GM23338 (cell line): ENCODE measurements at regions not wholly inside any gene's neighbourhood (a gene's known extent, or its start where the extent isn't known, plus 50 kb on each side); places are given as distances from the start of the nearest gene placed in this dataset.

Source experiments
- ATAC-seq: fragments of 200-7000 bp; cut with Tn5 transposase; 3 replicates; pipeline ENCODE4 v1.9.1; 2020
- DNase-seq: peaks from one replicate; pipeline ENCODE4 v3.0.0-alpha.2; 2015; ENCODE audit warnings: low spot score
- H2AFZ ChIP-seq: fragments of 200-600 bp; sonication (generic); 2 replicates; pipeline ENCODE4 v1.8.0; 2016; ENCODE audit warnings: antibody characterized with exemption, mild to moderate bottlenecking, moderate library complexity
- H3F3A ChIP-seq: fragments of 200-600 bp; sonication (generic); replicated peaks from 2 replicates; pipeline ENCODE4 v1.8.0; 2017; ENCODE audit warnings: antibody characterized with exemption, mixed run types, low read depth
- H3K27ac ChIP-seq: fragments of 200-600 bp; sonication (generic); 2 replicates; pipeline ENCODE4 v1.6.1; 2016; ENCODE audit warnings: low read depth
- H3K27me3 ChIP-seq: fragments of 200-600 bp; sonication (generic); 2 replicates; pipeline ENCODE4 v1.8.0; 2016; ENCODE audit warnings: mild to moderate bottlenecking, mixed run types, moderate library complexity; ENCODE audit not compliant: insufficient read depth
- H3K36me3 ChIP-seq: fragments of 200-600 bp; sonication (generic); 2 replicates; pipeline ENCODE4 v1.8.0; 2016; ENCODE audit warnings: mild to moderate bottlenecking; ENCODE audit not compliant: insufficient read depth
- H3K4me1 ChIP-seq: fragments of 200-600 bp; sonication (generic); 2 replicates; pipeline ENCODE4 v1.8.0; 2016; ENCODE audit warnings: mild to moderate bottlenecking, moderate library complexity; ENCODE audit not compliant: insufficient read depth
- H3K4me2 ChIP-seq: fragments of 200-600 bp; sonication (generic); 2 replicates; pipeline ENCODE4 v1.7.1; 2017; ENCODE audit warnings: mixed run types
- H3K4me3 ChIP-seq: fragments of 200-600 bp; sonication (generic); 2 replicates; pipeline ENCODE4 v1.6.1; 2016; ENCODE audit warnings: mixed run types
- H3K79me2 ChIP-seq: fragments of 200-600 bp; sonication (generic); replicated peaks from 2 replicates; pipeline ENCODE4 v1.8.0; 2017; ENCODE audit warnings: mild to moderate bottlenecking; ENCODE audit not compliant: insufficient read depth
- H3K9me2 ChIP-seq: fragments of 200-600 bp; sonication (generic); 2 replicates; pipeline ENCODE4 v1.8.0; 2017; ENCODE audit not compliant: insufficient read depth
- H4K20me1 ChIP-seq: fragments of 200-600 bp; sonication (generic); replicated peaks from 2 replicates; pipeline ENCODE4 v1.8.0; 2017; ENCODE audit warnings: mild to moderate bottlenecking; ENCODE audit not compliant: insufficient read depth
- H3K27ac Mint-ChIP-seq: 2 replicates; pipeline ENCODE4 v1.8.0; 2020; ENCODE audit warnings: inconsistent platforms, mild to moderate bottlenecking, moderate library complexity, mixed read lengths
- H3K27me3 Mint-ChIP-seq: 3 replicates; pipeline ENCODE4 v1.8.0; 2022; ENCODE audit warnings: low read depth, mild to moderate bottlenecking, moderate library complexity, mixed read lengths, inconsistent platforms; ENCODE audit not compliant: insufficient read depth, poor library complexity
- H3K36me3 Mint-ChIP-seq: 3 replicates; pipeline ENCODE4 v1.8.0; 2021; ENCODE audit warnings: low read depth, mild to moderate bottlenecking, inconsistent platforms, moderate library complexity, mixed read lengths
- H3K4me1 Mint-ChIP-seq: 3 replicates; pipeline ENCODE4 v1.8.0; 2020; ENCODE audit warnings: mild to moderate bottlenecking, inconsistent platforms, mixed read lengths
- H3K4me3 Mint-ChIP-seq: 3 replicates; pipeline ENCODE4 v1.8.0; 2021; ENCODE audit warnings: moderate library complexity, mild to moderate bottlenecking, inconsistent platforms, mixed read lengths
- H3K9me3 Mint-ChIP-seq: 3 replicates; pipeline ENCODE4 v1.8.0; 2020; ENCODE audit warnings: moderate library complexity, mild to moderate bottlenecking, inconsistent platforms, mixed read lengths
- CREB1 ChIP-seq: fragments of 250-450 bp; sonication (Bioruptor Pico); IDR thresholded peaks from 2 replicates; pipeline ENCODE4 v1.5.0; 2020; ENCODE audit warnings: low read depth, mild to moderate bottlenecking, moderate library complexity
- EZH2 ChIP-seq: fragments of 200-600 bp; sonication (generic); IDR thresholded peaks from one replicate; pipeline ENCODE4 v1.8.0; 2017; ENCODE audit warnings: antibody characterized with exemption, mild to moderate bottlenecking, low read depth; ENCODE audit not compliant: unreplicated experiment
- EZH2phosphoT487 ChIP-seq: fragments of 200-600 bp; sonication (generic); IDR thresholded peaks from one replicate; pipeline ENCODE4 v1.8.1; 2018; ENCODE audit warnings: antibody characterized with exemption; ENCODE audit not compliant: unreplicated experiment
- JUNB ChIP-seq: IDR thresholded peaks from one replicate; pipeline ENCODE4 v1.6.1; 2016; ENCODE audit warnings: antibody characterized with exemption; ENCODE audit not compliant: unreplicated experiment
- NANOG ChIP-seq: IDR thresholded peaks from 2 replicates; pipeline ENCODE4 v1.6.1; 2016; ENCODE audit warnings: antibody characterized with exemption, borderline replicate concordance
- POLR2AphosphoS5 ChIP-seq: IDR thresholded peaks from 2 replicates; pipeline ENCODE4 v1.6.1; 2016; ENCODE audit warnings: antibody characterized with exemption, low read depth
- STAT1 ChIP-seq: IDR thresholded peaks from one replicate; pipeline ENCODE4 v1.6.1; 2016; ENCODE audit warnings: antibody characterized with exemption; ENCODE audit not compliant: unreplicated experiment
- ZNF114 ChIP-seq: fragments of 250-450 bp; sonication (Bioruptor Pico); IDR thresholded peaks from 2 replicates; pipeline ENCODE4 v1.5.0; 2020; ENCODE audit warnings: mild to moderate bottlenecking, moderate library complexity
- ZNF331 ChIP-seq: fragments of 250-450 bp; sonication (Bioruptor Pico); IDR thresholded peaks from 2 replicates; pipeline ENCODE4 v1.5.0; 2020; ENCODE audit warnings: low read depth, mild to moderate bottlenecking, moderate library complexity
- TF ChIP-seq, protein P1 (sequence below): IDR thresholded peaks from 2 replicates; pipeline ENCODE4 v1.6.1; 2016; ENCODE audit warnings: antibody characterized with exemption
- TF ChIP-seq, protein P2 (sequence below), 2 experiments: fragments of 200-600 bp in 1 of 2; sonication (generic) in 1 of 2; conservative IDR thresholded peaks; 2 replicates each; pipeline versions ENCODE4 v1.5.1 to v1.6.1; 2016 to 2017; ENCODE audit warnings: antibody characterized with exemption in 2 of 2, low read depth in 2 of 2, mild to moderate bottlenecking in 2 of 2, moderate library complexity in 1 of 2
- TF ChIP-seq, protein P3 (sequence below): fragments of 250-450 bp; sonication (Bioruptor Pico); IDR thresholded peaks from 2 replicates; pipeline ENCODE4 v1.5.0; 2020; ENCODE audit warnings: mild to moderate bottlenecking, moderate library complexity

DNA sequence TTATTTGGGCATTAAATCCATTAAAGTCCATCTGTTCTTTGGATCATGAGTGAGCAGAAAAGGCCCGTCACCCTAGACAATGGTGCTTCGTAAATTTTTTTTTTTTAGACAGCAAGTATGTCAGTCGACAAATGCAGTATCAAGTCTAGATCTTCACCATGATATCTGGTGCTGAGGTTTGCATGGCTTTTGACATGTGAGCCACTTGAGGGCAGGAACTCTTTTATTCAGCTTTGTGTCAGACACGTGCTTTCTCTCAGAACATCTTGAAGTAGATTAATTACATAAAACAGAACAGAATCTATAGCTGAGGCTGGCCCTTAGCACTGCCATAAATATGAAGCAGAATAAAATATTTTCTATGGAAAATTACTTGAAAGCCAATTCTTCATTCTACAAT, 62.9 kb upstream of the CARD18 start:
- Mint-ChIP-seq H3K27me3 (no peaks in the 10 kb centered on the region), H3K4me1 (no peaks in the 10 kb centered on the region), H3K36me3 (no peaks in the 10 kb centered on the region), H3K4me3 (no peak overlapping the region), H3K9me3 (no peaks in the 10 kb centered on the region), H3K27ac (no peak overlapping the region)
- Histone ChIP-seq H3K4me1 (no peaks in the 10 kb centered on the region), H3K27ac (no peak overlapping the region), H3K36me3 (no peaks in the 10 kb centered on the region), H4K20me1 (no peaks in the 10 kb centered on the region), H3K27me3 (no peaks in the 10 kb centered on the region), H3K4me3 (no peak overlapping the region), H3K9me2 (no peaks in the 10 kb centered on the region; the same call in 1 of the 2 replicates), H3K79me2 (no peaks in the 10 kb centered on the region), H2AFZ (no peak overlapping the region), H3F3A (no peaks in the 10 kb centered on the region), H3K4me2 (no peak overlapping the region)
- no peak for DNase-seq
- ATAC-seq, result no peak
- no peak for TF ChIP-seq ZNF331
- TF ChIP-seq POLR2AphosphoS5, result no peak
- no peak for TF ChIP-seq EZH2phosphoT487

DNA sequence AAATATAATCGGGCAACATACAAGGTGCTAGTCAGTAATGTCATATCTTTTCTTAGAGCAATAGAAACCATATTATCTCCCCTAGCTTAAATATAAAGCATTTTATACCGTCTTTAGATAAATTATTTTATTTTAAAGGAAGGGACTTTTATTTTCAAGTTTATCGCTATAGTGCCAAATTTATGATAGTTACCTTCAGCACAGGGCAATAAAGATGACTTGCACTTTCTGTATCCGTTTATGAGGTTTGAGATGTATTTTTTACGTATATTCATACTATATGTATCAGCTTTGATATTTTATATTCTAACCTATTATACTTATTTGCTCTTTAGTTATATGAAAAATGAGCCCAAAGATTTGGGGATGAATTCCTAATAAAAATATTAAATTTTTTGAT, 61.6 kb upstream of the CARD18 start:
- Histone ChIP-seq H3K4me2 (no peak overlapping the region), H3K27ac (no peak overlapping the region), H3K27me3 (no peaks in the 10 kb centered on the region), H3K36me3 (no peaks in the 10 kb centered on the region), H3K9me2 (no peaks in the 10 kb centered on the region; the same call in 1 of the 2 replicates), H3K79me2 (no peaks in the 10 kb centered on the region), H3F3A (no peaks in the 10 kb centered on the region), H3K4me3 (no peak overlapping the region), H3K4me1 (no peaks in the 10 kb centered on the region), H4K20me1 (no peaks in the 10 kb centered on the region), H2AFZ (no peak overlapping the region)
- Mint-ChIP-seq H3K27me3 (no peaks in the 10 kb centered on the region), H3K27ac (no peak overlapping the region), H3K4me3 (no peak overlapping the region), H3K9me3 (no peaks in the 10 kb centered on the region), H3K4me1 (no peaks in the 10 kb centered on the region), H3K36me3 (no peaks in the 10 kb centered on the region)
- DNase-seq (no peak), ATAC-seq (no peak)
- TF ChIP-seq ZNF114 (no peak), EZH2 (no peak), NANOG (no peak), EZH2phosphoT487 (no peak), CREB1 (CRISPR knock-in tag) (no peak), JUNB (no peak), POLR2AphosphoS5 (no peak), ZNF331 (no peak), STAT1 (no peak)
- TF ChIP-seq, protein P1, sequence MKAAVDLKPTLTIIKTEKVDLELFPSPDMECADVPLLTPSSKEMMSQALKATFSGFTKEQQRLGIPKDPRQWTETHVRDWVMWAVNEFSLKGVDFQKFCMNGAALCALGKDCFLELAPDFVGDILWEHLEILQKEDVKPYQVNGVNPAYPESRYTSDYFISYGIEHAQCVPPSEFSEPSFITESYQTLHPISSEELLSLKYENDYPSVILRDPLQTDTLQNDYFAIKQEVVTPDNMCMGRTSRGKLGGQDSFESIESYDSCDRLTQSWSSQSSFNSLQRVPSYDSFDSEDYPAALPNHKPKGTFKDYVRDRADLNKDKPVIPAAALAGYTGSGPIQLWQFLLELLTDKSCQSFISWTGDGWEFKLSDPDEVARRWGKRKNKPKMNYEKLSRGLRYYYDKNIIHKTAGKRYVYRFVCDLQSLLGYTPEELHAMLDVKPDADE, result no peak
- TF ChIP-seq, protein P2, sequence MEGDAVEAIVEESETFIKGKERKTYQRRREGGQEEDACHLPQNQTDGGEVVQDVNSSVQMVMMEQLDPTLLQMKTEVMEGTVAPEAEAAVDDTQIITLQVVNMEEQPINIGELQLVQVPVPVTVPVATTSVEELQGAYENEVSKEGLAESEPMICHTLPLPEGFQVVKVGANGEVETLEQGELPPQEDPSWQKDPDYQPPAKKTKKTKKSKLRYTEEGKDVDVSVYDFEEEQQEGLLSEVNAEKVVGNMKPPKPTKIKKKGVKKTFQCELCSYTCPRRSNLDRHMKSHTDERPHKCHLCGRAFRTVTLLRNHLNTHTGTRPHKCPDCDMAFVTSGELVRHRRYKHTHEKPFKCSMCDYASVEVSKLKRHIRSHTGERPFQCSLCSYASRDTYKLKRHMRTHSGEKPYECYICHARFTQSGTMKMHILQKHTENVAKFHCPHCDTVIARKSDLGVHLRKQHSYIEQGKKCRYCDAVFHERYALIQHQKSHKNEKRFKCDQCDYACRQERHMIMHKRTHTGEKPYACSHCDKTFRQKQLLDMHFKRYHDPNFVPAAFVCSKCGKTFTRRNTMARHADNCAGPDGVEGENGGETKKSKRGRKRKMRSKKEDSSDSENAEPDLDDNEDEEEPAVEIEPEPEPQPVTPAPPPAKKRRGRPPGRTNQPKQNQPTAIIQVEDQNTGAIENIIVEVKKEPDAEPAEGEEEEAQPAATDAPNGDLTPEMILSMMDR (conservative IDR thresholded peaks at IDR 0.05; ENCODE audit: low read depth in 2 of 2), result no peak
- TF ChIP-seq, protein P3, sequence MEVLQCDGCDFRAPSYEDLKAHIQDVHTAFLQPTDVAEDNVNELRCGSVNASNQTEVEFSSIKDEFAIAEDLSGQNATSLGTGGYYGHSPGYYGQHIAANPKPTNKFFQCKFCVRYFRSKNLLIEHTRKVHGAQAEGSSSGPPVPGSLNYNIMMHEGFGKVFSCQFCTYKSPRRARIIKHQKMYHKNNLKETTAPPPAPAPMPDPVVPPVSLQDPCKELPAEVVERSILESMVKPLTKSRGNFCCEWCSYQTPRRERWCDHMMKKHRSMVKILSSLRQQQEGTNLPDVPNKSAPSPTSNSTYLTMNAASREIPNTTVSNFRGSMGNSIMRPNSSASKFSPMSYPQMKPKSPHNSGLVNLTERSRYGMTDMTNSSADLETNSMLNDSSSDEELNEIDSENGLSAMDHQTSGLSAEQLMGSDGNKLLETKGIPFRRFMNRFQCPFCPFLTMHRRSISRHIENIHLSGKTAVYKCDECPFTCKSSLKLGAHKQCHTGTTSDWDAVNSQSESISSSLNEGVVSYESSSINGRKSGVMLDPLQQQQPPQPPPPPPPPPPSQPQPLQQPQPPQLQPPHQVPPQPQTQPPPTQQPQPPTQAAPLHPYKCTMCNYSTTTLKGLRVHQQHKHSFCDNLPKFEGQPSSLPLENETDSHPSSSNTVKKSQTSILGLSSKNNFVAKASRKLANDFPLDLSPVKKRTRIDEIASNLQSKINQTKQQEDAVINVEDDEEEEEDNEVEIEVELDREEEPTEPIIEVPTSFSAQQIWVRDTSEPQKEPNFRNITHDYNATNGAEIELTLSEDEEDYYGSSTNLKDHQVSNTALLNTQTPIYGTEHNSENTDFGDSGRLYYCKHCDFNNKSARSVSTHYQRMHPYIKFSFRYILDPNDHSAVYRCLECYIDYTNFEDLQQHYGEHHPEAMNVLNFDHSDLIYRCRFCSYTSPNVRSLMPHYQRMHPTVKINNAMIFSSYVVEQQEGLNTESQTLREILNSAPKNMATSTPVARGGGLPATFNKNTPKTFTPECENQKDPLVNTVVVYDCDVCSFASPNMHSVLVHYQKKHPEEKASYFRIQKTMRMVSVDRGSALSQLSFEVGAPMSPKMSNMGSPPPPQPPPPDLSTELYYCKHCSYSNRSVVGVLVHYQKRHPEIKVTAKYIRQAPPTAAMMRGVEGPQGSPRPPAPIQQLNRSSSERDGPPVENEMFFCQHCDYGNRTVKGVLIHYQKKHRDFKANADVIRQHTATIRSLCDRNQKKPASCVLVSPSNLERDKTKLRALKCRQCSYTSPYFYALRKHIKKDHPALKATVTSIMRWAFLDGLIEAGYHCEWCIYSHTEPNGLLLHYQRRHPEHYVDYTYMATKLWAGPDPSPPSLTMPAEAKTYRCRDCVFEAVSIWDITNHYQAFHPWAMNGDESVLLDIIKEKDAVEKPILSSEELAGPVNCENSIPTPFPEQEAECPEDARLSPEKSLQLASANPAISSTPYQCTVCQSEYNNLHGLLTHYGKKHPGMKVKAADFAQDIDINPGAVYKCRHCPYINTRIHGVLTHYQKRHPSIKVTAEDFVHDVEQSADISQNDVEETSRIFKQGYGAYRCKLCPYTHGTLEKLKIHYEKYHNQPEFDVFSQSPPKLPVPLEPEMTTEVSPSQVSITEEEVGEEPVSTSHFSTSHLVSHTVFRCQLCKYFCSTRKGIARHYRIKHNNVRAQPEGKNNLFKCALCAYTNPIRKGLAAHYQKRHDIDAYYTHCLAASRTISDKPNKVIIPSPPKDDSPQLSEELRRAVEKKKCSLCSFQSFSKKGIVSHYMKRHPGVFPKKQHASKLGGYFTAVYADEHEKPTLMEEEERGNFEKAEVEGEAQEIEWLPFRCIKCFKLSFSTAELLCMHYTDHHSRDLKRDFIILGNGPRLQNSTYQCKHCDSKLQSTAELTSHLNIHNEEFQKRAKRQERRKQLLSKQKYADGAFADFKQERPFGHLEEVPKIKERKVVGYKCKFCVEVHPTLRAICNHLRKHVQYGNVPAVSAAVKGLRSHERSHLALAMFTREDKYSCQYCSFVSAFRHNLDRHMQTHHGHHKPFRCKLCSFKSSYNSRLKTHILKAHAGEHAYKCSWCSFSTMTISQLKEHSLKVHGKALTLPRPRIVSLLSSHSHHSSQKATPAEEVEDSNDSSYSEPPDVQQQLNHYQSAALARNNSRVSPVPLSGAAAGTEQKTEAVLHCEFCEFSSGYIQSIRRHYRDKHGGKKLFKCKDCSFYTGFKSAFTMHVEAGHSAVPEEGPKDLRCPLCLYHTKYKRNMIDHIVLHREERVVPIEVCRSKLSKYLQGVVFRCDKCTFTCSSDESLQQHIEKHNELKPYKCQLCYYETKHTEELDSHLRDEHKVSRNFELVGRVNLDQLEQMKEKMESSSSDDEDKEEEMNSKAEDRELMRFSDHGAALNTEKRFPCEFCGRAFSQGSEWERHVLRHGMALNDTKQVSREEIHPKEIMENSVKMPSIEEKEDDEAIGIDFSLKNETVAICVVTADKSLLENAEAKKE (CRISPR knock-in tag), result no peak
